IMR-90 (cell line): ENCODE measurements at regions not wholly inside any gene's neighbourhood (a gene's known extent, or its start where the extent isn't known, plus 50 kb on each side); places are given as distances from the start of the nearest gene placed in this dataset.

ENCODE experiments used
- ATAC-seq: fragments of 200-7000 bp; cut with Tn5 transposase; 2 replicates; pipeline ENCODE4 v1.9.1; 2020; ENCODE audit warnings: low read depth, mild to moderate bottlenecking, moderate library complexity
- BruUV-seq: library from RNA; stranded (reverse); fragments of 400-500 nt; replicated peaks from 2 replicates; lab custom pipeline; 2021; lab: Mats Ljungman, UMichigan
- CTCF ChIA-PET: fragments of 300-600 bp; formaldehyde crosslinking; extraction: SDS; loops from one replicate; lab custom pipeline; 2021; ENCODE audit warnings: antibody characterized with exemption; lab: Yijun Ruan, JAX
- POLR2A ChIA-PET: fragments of 300-600 bp; sonication (Branson Sonifier 250); formaldehyde crosslinking; loops from one replicate; lab custom pipeline; 2022; ENCODE audit warnings: antibody characterized with exemption; ENCODE audit not compliant: unreplicated experiment; lab: Charles Lee
- DNase-seq: peaks from one replicate; pipeline ENCODE4 v3.0.0; 2013
- H2AFZ ChIP-seq: replicated peaks from 2 replicates; pipeline ENCODE3; 2013; ENCODE audit warnings: low read length, mild to moderate bottlenecking; ENCODE audit not compliant: poor library complexity
- H2AK5ac ChIP-seq: 2 replicates; pipeline ENCODE4 v1.6.1; 2013; ENCODE audit warnings: low read depth, low read length, inconsistent platforms
- H2AK9ac ChIP-seq: replicated peaks from 2 replicates; pipeline ENCODE3; 2013; ENCODE audit warnings: mild to moderate bottlenecking, low read depth, low read length, moderate library complexity; ENCODE audit not compliant: poor library complexity
- H2BK120ac ChIP-seq: 2 replicates; pipeline ENCODE4 v1.6.1; 2013; ENCODE audit warnings: low read depth, low read length, inconsistent platforms
- H2BK15ac ChIP-seq: 3 replicates; pipeline ENCODE4 v1.6.1; 2013; ENCODE audit warnings: low read depth, low read length, inconsistent platforms
- H2BK20ac ChIP-seq: 2 replicates; pipeline ENCODE4 v1.6.1; 2013; ENCODE audit warnings: low read depth, mild to moderate bottlenecking, inconsistent platforms, low read length, moderate library complexity
- H2BK5ac ChIP-seq: 2 replicates; pipeline ENCODE4 v1.6.1; 2013; ENCODE audit warnings: mild to moderate bottlenecking, low read depth, low read length, inconsistent platforms; ENCODE audit not compliant: poor library complexity, severe bottlenecking
- H3K14ac ChIP-seq: replicated peaks from 2 replicates; pipeline ENCODE4 v1.6.1; 2013; ENCODE audit warnings: low read depth, low read length, inconsistent platforms
- H3K18ac ChIP-seq: 2 replicates; pipeline ENCODE4 v1.6.1; 2013; ENCODE audit warnings: low read depth, low read length, control low read depth
- H3K23ac ChIP-seq: 2 replicates; pipeline ENCODE4 v1.6.1; 2013; ENCODE audit warnings: low read depth, low read length, inconsistent platforms
- H3K27ac ChIP-seq: 2 replicates; pipeline ENCODE4 v1.5.1; 2013; ENCODE audit warnings: mild to moderate bottlenecking, control low read depth, low read length; ENCODE audit not compliant: insufficient read depth
- H3K27me3 ChIP-seq: 2 replicates; pipeline ENCODE4 v1.6.1; 2013; ENCODE audit warnings: low read length; ENCODE audit not compliant: control insufficient read depth, insufficient read depth
- H3K36me3 ChIP-seq: 2 replicates; pipeline ENCODE4 v1.6.1; 2013; ENCODE audit warnings: low read length, mixed read lengths; ENCODE audit not compliant: control insufficient read depth, insufficient read depth
- H3K4ac ChIP-seq: 2 replicates; pipeline ENCODE4 v1.6.1; 2013; ENCODE audit warnings: low read depth, low read length, inconsistent platforms
- H3K4me1 ChIP-seq: 2 replicates; pipeline ENCODE4 v1.6.1; 2013; ENCODE audit warnings: low read length, mixed read lengths; ENCODE audit not compliant: control insufficient read depth, insufficient read depth
- H3K4me2 ChIP-seq: 2 replicates; pipeline ENCODE4 v1.6.1; 2013; ENCODE audit warnings: low read depth, mild to moderate bottlenecking, control low read depth, low read length, moderate library complexity
- H3K4me3 ChIP-seq: 2 replicates; pipeline ENCODE4 v1.5.1; 2013; ENCODE audit warnings: low read depth, mild to moderate bottlenecking, control low read depth, low read length, moderate library complexity; ENCODE audit not compliant: insufficient read depth
- H3K56ac ChIP-seq: 2 replicates; pipeline ENCODE4 v1.6.1; 2013; ENCODE audit warnings: low read length, inconsistent platforms; ENCODE audit not compliant: insufficient read depth; ENCODE audit errors: extremely low read depth
- H3K79me1 ChIP-seq, 2 experiments: 2 replicates each; pipeline ENCODE4 v1.6.1; 2013; ENCODE audit warnings: low read length in 2 of 2, inconsistent platforms in 1 of 2, low read depth in 1 of 2
- H3K9ac ChIP-seq: 2 replicates; pipeline ENCODE4 v1.6.1; 2013; ENCODE audit warnings: low read depth, low read length, control low read depth
- H3K9me1 ChIP-seq: 2 replicates; pipeline ENCODE4 v1.6.1; 2013; ENCODE audit warnings: low read length, inconsistent platforms; ENCODE audit not compliant: insufficient read depth
- H3K9me3 ChIP-seq: 2 replicates; pipeline ENCODE4 v1.6.1; 2013; ENCODE audit warnings: low read length; ENCODE audit not compliant: control insufficient read depth, insufficient read depth
- H4K20me1 ChIP-seq: 2 replicates; pipeline ENCODE4 v1.6.1; 2013; ENCODE audit warnings: low read length, inconsistent platforms; ENCODE audit not compliant: insufficient read depth
- H4K5ac ChIP-seq: 2 replicates; pipeline ENCODE4 v1.6.1; 2013; ENCODE audit warnings: mild to moderate bottlenecking, low read depth, low read length, control low read depth
- H4K8ac ChIP-seq, 2 experiments: 2 replicates each; pipeline ENCODE4 v1.6.1; 2013; ENCODE audit warnings: low read depth in 2 of 2, low read length in 2 of 2, control low read depth in 1 of 2, inconsistent platforms in 1 of 2
- H4K91ac ChIP-seq: 2 replicates; pipeline ENCODE4 v1.6.1; 2013; ENCODE audit warnings: low read depth, low read length, inconsistent platforms; ENCODE audit not compliant: insufficient read depth
- MAZ ChIP-seq: IDR thresholded peaks from 2 replicates; pipeline ENCODE4 v1.6.1; 2012; ENCODE audit warnings: low read depth, mild to moderate bottlenecking, low read length, improper control_type of control experiment, moderate library complexity, borderline replicate concordance
- NFE2L2 ChIP-seq: fragments of 150-350 bp; IDR thresholded peaks from 2 replicates; pipeline ENCODE4 v1.6.1; 2016; ENCODE audit warnings: low read depth, mild to moderate bottlenecking, low read length
- RFX5 ChIP-seq: IDR thresholded peaks from 2 replicates; pipeline ENCODE4 v1.8.0; 2012; ENCODE audit warnings: low read depth, mild to moderate bottlenecking, low read length, moderate library complexity
- SMC3 ChIP-seq: fragments of 150-350 bp; IDR thresholded peaks from 2 replicates; pipeline ENCODE4 v1.6.1; 2016; ENCODE audit warnings: low read depth, mild to moderate bottlenecking, antibody characterized with exemption, low read length, moderate library complexity
- WGBS, 2 experiments: methylation state at CpG; one replicate each; pipeline versions ENCODE4 v1.1.5 to v1.1.7; 2013; ENCODE audit warnings: missing lambda C conversion rate in 2 of 2; ENCODE audit not compliant: insufficient read length in 1 of 2; ENCODE audit errors: extremely low coverage in 2 of 2; 5-methylcytosine and 5-hydroxymethylcytosine counted together
- dilution Hi-C: fragments of 300-500 bp; cut with HindIII; formaldehyde crosslinking; loops from one replicate; pipeline ENCODE4 v1.14.3; 2018; ENCODE audit warnings: low sequenced_read_pairs; ENCODE audit not compliant: unreplicated experiment
- in situ Hi-C: fragments of 300-500 bp; cut with MboI; formaldehyde crosslinking; loops from 3 replicates; pipeline ENCODE4 v1.14.3; 2019; ENCODE audit warnings: low sequenced_read_pairs, inconsistent platforms, mixed read lengths
- intact Hi-C: fragments of 100-400 bp; cut with micrococcal nuclease; formaldehyde crosslinking; loops from 2 replicates; pipeline ENCODE4 v1.10.0; 2022

GRCh38 chr10:121007264-121007663 is 156.1 kb downstream of the WDR11 start:
- WGBS, 2 experiments = no CpG with 5 or more reads among the region's 2 CpGs
- in situ Hi-C loops (no loop called here), intact Hi-C loops (no loop called here), dilution Hi-C loops (no loop called here)
- H3K27me3 ChIP-seq = no peaks in the 10 kb centered on the region
- H2AK5ac ChIP-seq = no peak overlapping the region
- no peaks in the 10 kb centered on the region for H3K79me1 ChIP-seq
- H4K20me1 ChIP-seq = no peaks in the 10 kb centered on the region
- H3K56ac ChIP-seq = no peak overlapping the region
- BruUV-seq = no TSS peak
- ATAC-seq = no peak
- DNase-seq = no peak
- POLR2A ChIA-PET = no interaction called here
- no peak overlapping the region for H4K5ac ChIP-seq
- no peak overlapping the region for H4K8ac ChIP-seq
- H3K18ac ChIP-seq = no peak overlapping the region
- H3K23ac ChIP-seq = no peak overlapping the region
- no peak overlapping the region for H2BK15ac ChIP-seq
- peaks cover 14% of the 10 kb centered on the region for H3K9me3 ChIP-seq
- H3K27ac ChIP-seq = no peak overlapping the region
- no peak overlapping the region for H2BK120ac ChIP-seq
- H2BK20ac ChIP-seq = no peak overlapping the region
- no peak overlapping the region for H3K4me3 ChIP-seq
- H4K91ac ChIP-seq = no peak overlapping the region
- H3K4ac ChIP-seq = no peak overlapping the region
- H3K4me2 ChIP-seq = no peak overlapping the region
- H3K4me1 ChIP-seq = no peaks in the 10 kb centered on the region
- H2BK5ac ChIP-seq = no peak overlapping the region
- no peaks in the 10 kb centered on the region for H3K36me3 ChIP-seq
- no peak overlapping the region for H2AK9ac ChIP-seq
- CTCF ChIA-PET = no interaction called here
- no peak overlapping the region for H3K14ac ChIP-seq
- no peaks in the 10 kb centered on the region for H3K9me1 ChIP-seq
- H3K9ac ChIP-seq = no peak overlapping the region
- TF ChIP-seq NFE2L2 = no peak
- TF ChIP-seq SMC3 = no peak
- TF ChIP-seq MAZ = no peak
- TF ChIP-seq RFX5 = no peak
- H2AFZ ChIP-seq = no peak overlapping the region
